ENCODE measurements at regions not wholly inside any gene's neighbourhood (a gene's known extent, or its start where the extent isn't known, plus 50 kb on each side); places are given as distances from the start of the nearest gene placed in this dataset.

DNA sequence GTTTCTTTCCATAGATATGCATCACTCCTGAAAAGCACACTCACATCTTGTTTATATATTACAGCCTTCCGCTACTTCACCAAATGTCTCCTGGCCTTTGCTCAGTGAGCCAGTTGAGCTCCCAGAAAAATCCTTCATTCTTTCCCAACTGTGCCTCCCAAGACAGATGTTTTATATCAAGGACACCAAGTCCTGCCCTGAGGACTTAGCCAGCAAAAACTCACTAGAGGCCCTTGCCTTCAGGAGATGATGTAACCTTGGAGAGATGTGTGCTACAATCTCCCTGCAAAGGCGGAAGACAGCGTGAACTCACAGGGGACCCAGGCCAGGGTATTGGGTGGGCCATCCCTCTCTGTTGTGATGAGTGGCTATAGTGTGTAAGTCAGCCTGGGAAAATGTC is 86.1 kb upstream of the CTAGE1 start:
- H3K27ac ChIP-seq = peak overlapping the region; percentile 7
- peak in 1 of 3 donors; percentile 59 for TF ChIP-seq POLR2AphosphoS5 (IDR thresholded peaks at IDR 0.05)
- TF ChIP-seq, protein P1, sequence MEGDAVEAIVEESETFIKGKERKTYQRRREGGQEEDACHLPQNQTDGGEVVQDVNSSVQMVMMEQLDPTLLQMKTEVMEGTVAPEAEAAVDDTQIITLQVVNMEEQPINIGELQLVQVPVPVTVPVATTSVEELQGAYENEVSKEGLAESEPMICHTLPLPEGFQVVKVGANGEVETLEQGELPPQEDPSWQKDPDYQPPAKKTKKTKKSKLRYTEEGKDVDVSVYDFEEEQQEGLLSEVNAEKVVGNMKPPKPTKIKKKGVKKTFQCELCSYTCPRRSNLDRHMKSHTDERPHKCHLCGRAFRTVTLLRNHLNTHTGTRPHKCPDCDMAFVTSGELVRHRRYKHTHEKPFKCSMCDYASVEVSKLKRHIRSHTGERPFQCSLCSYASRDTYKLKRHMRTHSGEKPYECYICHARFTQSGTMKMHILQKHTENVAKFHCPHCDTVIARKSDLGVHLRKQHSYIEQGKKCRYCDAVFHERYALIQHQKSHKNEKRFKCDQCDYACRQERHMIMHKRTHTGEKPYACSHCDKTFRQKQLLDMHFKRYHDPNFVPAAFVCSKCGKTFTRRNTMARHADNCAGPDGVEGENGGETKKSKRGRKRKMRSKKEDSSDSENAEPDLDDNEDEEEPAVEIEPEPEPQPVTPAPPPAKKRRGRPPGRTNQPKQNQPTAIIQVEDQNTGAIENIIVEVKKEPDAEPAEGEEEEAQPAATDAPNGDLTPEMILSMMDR (IDR thresholded peaks at IDR 0.05) = no peak
- no peak for TF ChIP-seq EP300 (IDR thresholded peaks at IDR 0.05)
- no peaks in the 10 kb centered on the region for H3K4me1 ChIP-seq
- H3K4me3 ChIP-seq = no peak overlapping the region
- WGBS = 85% methylated on average over 3 of the region's 3 CpGs
- H3K27me3 ChIP-seq = no peaks in the 10 kb centered on the region
- no peak for DNase-seq (ENCODE audit: low spot score in 2 of 2)
- H3K9me3 ChIP-seq = no peaks in the 10 kb centered on the region
- no peaks in the 10 kb centered on the region for H3K36me3 ChIP-seq

DNA sequence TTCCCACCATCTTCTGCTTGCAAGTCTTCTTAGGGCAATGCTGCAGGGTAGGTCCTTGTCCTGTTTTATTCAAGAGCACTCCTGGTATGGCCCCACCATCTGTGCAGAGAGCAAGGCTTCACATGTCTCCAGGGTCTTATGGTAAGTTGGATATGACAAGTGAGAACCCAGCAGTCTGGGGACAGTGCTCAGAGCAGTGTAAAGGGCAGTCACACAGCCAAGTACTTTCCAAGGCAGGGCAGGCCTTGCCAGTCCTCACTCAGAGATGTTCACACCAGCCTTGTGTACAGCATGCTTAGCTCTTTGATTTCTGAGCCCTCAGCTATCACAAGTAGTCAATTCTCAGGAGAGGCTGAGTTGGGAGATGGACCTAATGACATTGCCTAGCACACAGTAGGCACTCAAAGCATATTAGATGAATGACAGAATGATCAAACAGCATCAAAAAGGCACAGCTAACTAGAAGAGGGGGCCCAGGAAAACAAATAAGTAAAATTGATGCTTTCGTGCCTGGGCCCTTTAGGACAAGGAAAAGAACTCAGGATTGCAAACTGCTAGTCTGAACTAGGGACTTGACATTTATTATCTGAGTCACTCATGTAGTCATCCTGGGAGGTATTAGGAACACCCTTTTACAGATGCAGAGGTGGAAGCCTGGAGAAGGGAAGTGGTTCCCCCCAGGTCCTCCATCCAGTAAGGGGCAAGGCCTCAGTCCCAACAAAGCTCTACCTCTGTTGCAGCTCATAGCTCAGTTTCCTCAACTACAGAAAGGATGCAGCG is 86.7 kb upstream of the CTAGE1 start:
- TF ChIP-seq, protein P1 (IDR thresholded peaks at IDR 0.05) = no peak
- no peak for TF ChIP-seq EP300 (IDR thresholded peaks at IDR 0.05)
- TF ChIP-seq POLR2A (IDR thresholded peaks at IDR 0.05) = no peak
- no peaks in the 10 kb centered on the region for H3K27me3 ChIP-seq
- no peak overlapping the region for H3K4me3 ChIP-seq
- H3K36me3 ChIP-seq = no peaks in the 10 kb centered on the region
- no peaks in the 10 kb centered on the region for H3K9me3 ChIP-seq
- H3K27ac ChIP-seq = peak overlapping the region; percentile 7
- DNase-seq (ENCODE audit: low spot score in 2 of 2) = no peak
- WGBS = 100% methylated on average over 2 of the region's 2 CpGs
- H3K4me1 ChIP-seq = no peaks in the 10 kb centered on the region

DNA sequence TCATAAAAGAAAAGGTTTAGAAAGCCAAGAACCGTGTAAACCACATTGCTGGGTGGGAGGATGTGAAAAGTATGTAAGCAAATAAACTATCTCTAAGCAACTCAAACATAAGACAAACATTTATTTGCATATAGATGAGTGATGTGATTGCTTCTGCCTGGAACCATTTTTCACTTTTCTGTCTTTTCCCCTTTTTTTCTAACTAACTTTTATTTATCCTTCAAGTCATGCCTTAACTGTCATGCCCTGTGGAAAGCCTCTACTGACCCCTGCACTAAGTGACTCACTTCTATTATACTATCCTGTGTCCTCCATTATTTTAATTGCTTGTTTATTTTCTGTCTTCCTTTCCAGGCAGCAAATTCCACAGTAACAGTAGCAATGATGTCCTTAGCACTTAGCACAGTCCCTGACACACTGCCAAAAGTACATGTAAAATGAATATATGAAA is 87.5 kb upstream of the CTAGE1 start:
- no peak overlapping the region for H3K27ac ChIP-seq
- no peak for DNase-seq (ENCODE audit: low spot score in 2 of 2)
- no peak overlapping the region for H3K4me3 ChIP-seq
- H3K36me3 ChIP-seq = no peaks in the 10 kb centered on the region
- no peaks in the 10 kb centered on the region for H3K4me1 ChIP-seq
- H3K9me3 ChIP-seq = no peaks in the 10 kb centered on the region
- TF ChIP-seq POLR2A (IDR thresholded peaks at IDR 0.05) (no peak), POLR2AphosphoS5 (IDR thresholded peaks at IDR 0.05) (no peak), EP300 (IDR thresholded peaks at IDR 0.05) (no peak)
- TF ChIP-seq, protein P1 (IDR thresholded peaks at IDR 0.05) = no peak
- 15% methylated on average over 1 of the region's 1 CpG for WGBS
- no peaks in the 10 kb centered on the region for H3K27me3 ChIP-seq

DNA sequence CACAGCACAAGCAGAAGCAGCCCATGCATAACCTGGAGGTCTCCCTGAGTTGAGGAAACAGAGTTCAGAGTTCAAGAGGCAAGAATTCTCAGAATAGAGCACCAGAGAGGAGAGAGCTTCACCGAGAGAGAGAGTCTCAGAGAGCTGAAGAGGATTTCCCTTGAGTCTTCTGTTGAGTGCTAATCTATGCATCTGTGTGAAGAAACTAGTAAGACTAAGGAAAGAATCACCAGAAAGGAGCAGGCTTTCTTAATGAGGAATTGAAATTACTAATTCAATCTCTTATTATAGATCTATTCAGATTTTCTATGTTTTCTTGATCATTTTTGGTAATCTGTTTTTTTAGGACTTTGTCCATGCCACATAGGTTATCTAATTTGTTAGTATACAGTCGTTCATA is 89.3 kb upstream of the CTAGE1 start:
- 79% methylated on average over 2 of the region's 2 CpGs for WGBS
- TF ChIP-seq, protein P1 (IDR thresholded peaks at IDR 0.05) = no peak
- TF ChIP-seq EP300 (IDR thresholded peaks at IDR 0.05) (no peak), POLR2A (IDR thresholded peaks at IDR 0.05) (no peak), POLR2AphosphoS5 (IDR thresholded peaks at IDR 0.05) (no peak)
- Histone ChIP-seq H3K4me1 (no peaks in the 10 kb centered on the region), H3K36me3 (no peaks in the 10 kb centered on the region), H3K4me3 (no peak overlapping the region), H3K9me3 (no peaks in the 10 kb centered on the region), H3K27ac (no peak overlapping the region), H3K27me3 (no peaks in the 10 kb centered on the region)
- DNase-seq (ENCODE audit: low spot score in 2 of 2) = no peak

DNA sequence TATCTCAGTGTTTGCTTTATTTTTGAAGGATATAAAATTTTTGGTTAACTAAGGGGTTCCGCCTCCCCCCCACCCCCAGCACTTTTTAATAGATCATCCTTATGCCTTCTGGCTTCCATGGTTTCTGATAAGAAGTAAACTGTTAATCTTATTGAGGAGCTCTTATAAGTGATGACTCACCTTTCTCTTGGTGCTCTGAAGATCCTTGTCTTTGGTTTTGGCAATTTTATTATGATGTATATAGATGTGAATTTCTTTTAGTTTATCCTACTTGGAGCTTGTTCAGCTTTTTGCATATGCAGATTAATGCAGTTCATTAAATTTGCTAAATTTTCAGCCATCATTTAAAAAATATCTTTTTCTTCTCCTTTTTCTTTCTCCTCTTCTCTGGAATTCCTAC is 91.7 kb upstream of the CTAGE1 start:
- H3K4me3 ChIP-seq = no peak overlapping the region
- no peak overlapping the region for H3K27ac ChIP-seq
- DNase-seq (ENCODE audit: low spot score in 2 of 2) = no peak
- 0% methylated on average over 1 of the region's 1 CpG for WGBS
- no peak for TF ChIP-seq EP300 (IDR thresholded peaks at IDR 0.05)
- no peak for TF ChIP-seq POLR2AphosphoS5 (IDR thresholded peaks at IDR 0.05)
- TF ChIP-seq, protein P1 (IDR thresholded peaks at IDR 0.05) = no peak
- TF ChIP-seq POLR2A (IDR thresholded peaks at IDR 0.05) = no peak
- no peaks in the 10 kb centered on the region for H3K9me3 ChIP-seq
- no peaks in the 10 kb centered on the region for H3K4me1 ChIP-seq
- H3K36me3 ChIP-seq = no peaks in the 10 kb centered on the region
- H3K27me3 ChIP-seq = no peaks in the 10 kb centered on the region

Data from suprapubic skin (tissue), 4 donors.